ENCODE measurements at regions not wholly inside any gene's neighbourhood (a gene's known extent, or its start where the extent isn't known, plus 50 kb on each side); places are given as distances from the start of the nearest gene placed in this dataset.

DNA sequence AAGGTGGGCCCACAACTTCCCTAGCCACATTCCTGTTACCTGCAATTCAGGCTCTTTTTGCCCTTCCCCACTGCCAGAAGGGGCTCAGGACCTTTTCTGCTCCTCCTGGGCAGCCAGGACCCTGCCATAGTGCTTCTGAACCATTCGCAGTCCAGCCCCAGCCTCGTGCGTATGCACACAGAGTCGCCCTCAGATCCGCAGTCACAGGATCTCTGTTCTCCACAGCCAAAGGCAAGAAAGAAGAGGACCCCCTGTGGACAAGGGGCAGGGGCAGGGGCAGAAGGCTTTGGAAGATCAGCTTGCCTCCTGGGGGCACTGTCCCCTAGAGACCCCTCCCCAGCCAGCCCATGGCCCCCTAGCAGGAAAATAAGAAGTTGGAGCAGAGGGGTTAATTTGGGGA lies 82.8 kb downstream of the PCDH1 start:
- TF ChIP-seq CTCF (IDR thresholded peaks at IDR 0.05) (no peak), POLR2A (IDR thresholded peaks at IDR 0.05) (no peak)

All from esophagus squamous epithelium (tissue), 4 donors.